ENCODE measurements at regions not wholly inside any gene's neighbourhood (a gene's known extent, or its start where the extent isn't known, plus 50 kb on each side); places are given as distances from the start of the nearest gene placed in this dataset.

- DNase-seq (ENCODE audit: low spot score), result peak; percentile 77
Observed at GRCh38 chr5:173781816-173782670, 106.1 kb upstream of the CPEB4 start.

GRCh38 chr5:173782671-173783101 lies 105.5 kb upstream of the CPEB4 start:
- DNase-seq (ENCODE audit: low spot score), result no peak

- DNase-seq (ENCODE audit: low spot score), result no peak
Observed at GRCh38 chr5:173783371-173783770, 104.8 kb upstream of the CPEB4 start.

GRCh38 chr5:173785400-173785799 lies 102.7 kb upstream of the CPEB4 start:
- no peak for DNase-seq (ENCODE audit: low spot score)

- DNase-seq (ENCODE audit: low spot score), result no peak
Observed at GRCh38 chr5:173785866-173786265, 102.3 kb upstream of the CPEB4 start.

GRCh38 chr5:173786286-173787187 lies 101.6 kb upstream of the CPEB4 start:
- no peak for DNase-seq (ENCODE audit: low spot score)

GRCh38 chr5:173789031-173789920 lies 98.9 kb upstream of the CPEB4 start:
- peak; percentile 98 for DNase-seq (ENCODE audit: low spot score)

GRCh38 chr5:173790177-173790719 lies 97.9 kb upstream of the CPEB4 start:
- DNase-seq (ENCODE audit: low spot score), result no peak

GRCh38 chr5:173790836-173791546 lies 97.2 kb upstream of the CPEB4 start:
- no peak for DNase-seq (ENCODE audit: low spot score)

GRCh38 chr5:173791878-173792277 lies 96.3 kb upstream of the CPEB4 start:
- DNase-seq (ENCODE audit: low spot score), result no peak

- no peak for DNase-seq (ENCODE audit: low spot score)
Observed at GRCh38 chr5:173792781-173793547, 95.2 kb upstream of the CPEB4 start.

- peak; percentile 47 for DNase-seq (ENCODE audit: low spot score)
Observed at GRCh38 chr5:173793648-173794548, 94.3 kb upstream of the CPEB4 start.

- DNase-seq (ENCODE audit: low spot score), result no peak
Observed at GRCh38 chr5:173794901-173795416, 93.2 kb upstream of the CPEB4 start.

GRCh38 chr5:173795601-173796000 lies 92.5 kb upstream of the CPEB4 start:
- no peak for DNase-seq (ENCODE audit: low spot score)

- DNase-seq (ENCODE audit: low spot score), result no peak
Observed at GRCh38 chr5:173796721-173797495, 91.2 kb upstream of the CPEB4 start.

- DNase-seq (ENCODE audit: low spot score), result no peak
Observed at GRCh38 chr5:173798127-173798810, 89.9 kb upstream of the CPEB4 start.

- DNase-seq (ENCODE audit: low spot score), result no peak
Observed at GRCh38 chr5:173800340-173800739, 87.8 kb upstream of the CPEB4 start.

Data from SW480 (cell line).